ENCODE measurements at regions not wholly inside any gene's neighbourhood (a gene's known extent, or its start where the extent isn't known, plus 50 kb on each side); places are given as distances from the start of the nearest gene placed in this dataset.

- no peak for TF ChIP-seq POLR2A (IDR thresholded peaks at IDR 0.05)
- TF ChIP-seq CTCF (IDR thresholded peaks at IDR 0.05): no peak
Measured at GRCh38 chr14:94821705-94822104, 51.8 kb upstream of the GSC start.
